B cell (primary cell): ENCODE measurements at regions not wholly inside any gene's neighbourhood (a gene's known extent, or its start where the extent isn't known, plus 50 kb on each side); places are given as distances from the start of the nearest gene placed in this dataset.

ENCODE experiments used
- CTCF ChIP-seq: fragments of 200-600 bp; IDR thresholded peaks from one replicate; pipeline ENCODE4 v1.8.0; 2022; ENCODE audit warnings: antibody characterized with exemption, mild to moderate bottlenecking
- EZH2 ChIP-seq: IDR thresholded peaks from 2 replicates; pipeline ENCODE4 v1.6.1; 2012; ENCODE audit warnings: borderline replicate concordance, low read depth, mild to moderate bottlenecking, moderate library complexity, low read length; ENCODE audit not compliant: insufficient read depth, poor library complexity, severe bottlenecking

GRCh38 chr13:108069521-108070210 is 145.7 kb downstream of the LIG4 start:
- TF ChIP-seq EZH2 (no peak), CTCF (no peak)
